GM12891 (cell line): ENCODE measurements at regions not wholly inside any gene's neighbourhood (a gene's known extent, or its start where the extent isn't known, plus 50 kb on each side); places are given as distances from the start of the nearest gene placed in this dataset.

Source experiments
- POLR2A ChIP-seq: IDR thresholded peaks from 2 replicates; pipeline ENCODE4 v1.6.1; 2011; ENCODE audit warnings: low read depth, low read length, control low read depth
- POLR2AphosphoS5 ChIP-seq: IDR thresholded peaks from 2 replicates; pipeline ENCODE4 v1.6.1; 2011; ENCODE audit warnings: low read depth, low read length, control low read depth
- POU2F2 ChIP-seq: IDR thresholded peaks from 2 replicates; pipeline ENCODE4 v1.6.1; 2011; ENCODE audit warnings: low read depth, mild to moderate bottlenecking, control low read depth, low read length, moderate library complexity

GRCh38 chr15:56806148-56806536, 72.8 kb upstream of the ZNF280D start:
- TF ChIP-seq POU2F2 = no peak
- no peak for TF ChIP-seq POLR2AphosphoS5
- TF ChIP-seq POLR2A = no peak
